PFSK-1 (cell line): ENCODE measurements at regions not wholly inside any gene's neighbourhood (a gene's known extent, or its start where the extent isn't known, plus 50 kb on each side); places are given as distances from the start of the nearest gene placed in this dataset.

Experiments
- FOXP2 ChIP-seq: optimal IDR thresholded peaks from 2 replicates; pipeline ENCODE3; 2011; ENCODE audit warnings: borderline replicate concordance, control low read depth, inconsistent platforms; ENCODE audit not compliant: insufficient read depth; ENCODE audit errors: extremely low read length, extremely low read depth
- POLR2AphosphoS5 ChIP-seq: IDR thresholded peaks from 2 replicates; pipeline ENCODE4 v1.6.1; 2012; ENCODE audit warnings: low read depth, mild to moderate bottlenecking, control low read depth, low read length, moderate library complexity
- SIN3A ChIP-seq: IDR thresholded peaks from 2 replicates; pipeline ENCODE4 v1.6.1; 2012; ENCODE audit warnings: mild to moderate bottlenecking, low read length, moderate library complexity, borderline replicate concordance; ENCODE audit not compliant: insufficient read depth
- TAF1 ChIP-seq: IDR thresholded peaks from 2 replicates; pipeline ENCODE4 v1.6.1; 2012; ENCODE audit warnings: low read length, control low read depth, borderline replicate concordance; ENCODE audit not compliant: insufficient read depth
- TF ChIP-seq, protein P1 (sequence below), 2 experiments: IDR thresholded peaks; 2 replicates each; pipeline versions ENCODE4 v1.6.1 to v1.8.0; 2011 to 2012; ENCODE audit warnings: low read depth in 2 of 2, low read length in 2 of 2, control low read depth in 1 of 2, inconsistent platforms in 1 of 2, mild to moderate bottlenecking in 1 of 2, moderate library complexity in 1 of 2; ENCODE audit not compliant: insufficient read depth in 1 of 2

DNA sequence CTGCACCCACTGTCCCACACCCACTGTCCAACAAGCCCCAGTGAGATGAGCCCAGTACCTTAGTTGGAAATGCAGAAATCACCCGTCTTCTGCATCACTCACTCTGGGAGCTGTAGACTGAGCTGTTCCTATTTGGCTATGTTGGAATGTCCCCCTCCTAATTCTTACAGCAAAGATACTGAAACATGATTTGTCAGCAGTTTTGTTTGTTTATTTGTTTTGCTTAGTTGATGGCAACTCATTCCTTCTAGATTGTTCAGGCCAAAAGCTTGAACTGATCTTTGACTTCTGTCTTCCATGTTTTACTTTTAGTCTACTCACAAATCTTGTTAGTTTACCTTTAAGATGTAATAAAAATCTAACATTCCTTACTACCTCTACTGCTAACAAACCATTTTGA is 233.6 kb upstream of the MIS18BP1 start:
- TF ChIP-seq TAF1 (no peak), POLR2AphosphoS5 (no peak), SIN3A (no peak), FOXP2 (no peak)
- TF ChIP-seq, protein P1, sequence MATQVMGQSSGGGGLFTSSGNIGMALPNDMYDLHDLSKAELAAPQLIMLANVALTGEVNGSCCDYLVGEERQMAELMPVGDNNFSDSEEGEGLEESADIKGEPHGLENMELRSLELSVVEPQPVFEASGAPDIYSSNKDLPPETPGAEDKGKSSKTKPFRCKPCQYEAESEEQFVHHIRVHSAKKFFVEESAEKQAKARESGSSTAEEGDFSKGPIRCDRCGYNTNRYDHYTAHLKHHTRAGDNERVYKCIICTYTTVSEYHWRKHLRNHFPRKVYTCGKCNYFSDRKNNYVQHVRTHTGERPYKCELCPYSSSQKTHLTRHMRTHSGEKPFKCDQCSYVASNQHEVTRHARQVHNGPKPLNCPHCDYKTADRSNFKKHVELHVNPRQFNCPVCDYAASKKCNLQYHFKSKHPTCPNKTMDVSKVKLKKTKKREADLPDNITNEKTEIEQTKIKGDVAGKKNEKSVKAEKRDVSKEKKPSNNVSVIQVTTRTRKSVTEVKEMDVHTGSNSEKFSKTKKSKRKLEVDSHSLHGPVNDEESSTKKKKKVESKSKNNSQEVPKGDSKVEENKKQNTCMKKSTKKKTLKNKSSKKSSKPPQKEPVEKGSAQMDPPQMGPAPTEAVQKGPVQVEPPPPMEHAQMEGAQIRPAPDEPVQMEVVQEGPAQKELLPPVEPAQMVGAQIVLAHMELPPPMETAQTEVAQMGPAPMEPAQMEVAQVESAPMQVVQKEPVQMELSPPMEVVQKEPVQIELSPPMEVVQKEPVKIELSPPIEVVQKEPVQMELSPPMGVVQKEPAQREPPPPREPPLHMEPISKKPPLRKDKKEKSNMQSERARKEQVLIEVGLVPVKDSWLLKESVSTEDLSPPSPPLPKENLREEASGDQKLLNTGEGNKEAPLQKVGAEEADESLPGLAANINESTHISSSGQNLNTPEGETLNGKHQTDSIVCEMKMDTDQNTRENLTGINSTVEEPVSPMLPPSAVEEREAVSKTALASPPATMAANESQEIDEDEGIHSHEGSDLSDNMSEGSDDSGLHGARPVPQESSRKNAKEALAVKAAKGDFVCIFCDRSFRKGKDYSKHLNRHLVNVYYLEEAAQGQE (IDR thresholded peaks at IDR 0.05; ENCODE audit: insufficient read depth in 1 of 2, low read depth in 2 of 2, low read length in 2 of 2) = no peak

DNA sequence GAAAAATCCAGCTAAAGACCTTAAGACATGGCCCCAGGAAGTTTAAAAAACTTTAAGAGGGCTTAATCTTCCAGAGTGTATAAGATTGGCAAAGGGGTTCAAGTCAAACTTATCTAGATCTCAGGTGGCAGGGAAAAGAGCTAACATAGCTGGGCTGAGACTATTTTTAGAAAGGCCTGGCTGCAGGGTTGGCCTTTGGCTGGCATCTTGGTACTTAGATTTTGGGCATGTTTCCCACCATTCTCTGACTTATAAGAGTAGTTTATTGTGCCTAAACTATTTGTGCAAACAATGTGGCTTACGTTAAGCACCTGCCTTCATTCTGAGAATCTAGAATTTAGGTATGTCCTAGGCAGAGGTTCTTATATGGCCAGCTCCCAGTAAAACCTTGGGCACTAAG is 214.0 kb upstream of the MIS18BP1 start:
- TF ChIP-seq FOXP2 (no peak), POLR2AphosphoS5 (no peak), SIN3A (no peak), TAF1 (no peak)
- TF ChIP-seq, protein P1 (IDR thresholded peaks at IDR 0.05; ENCODE audit: insufficient read depth in 1 of 2, low read depth in 2 of 2, low read length in 2 of 2) = no peak

DNA sequence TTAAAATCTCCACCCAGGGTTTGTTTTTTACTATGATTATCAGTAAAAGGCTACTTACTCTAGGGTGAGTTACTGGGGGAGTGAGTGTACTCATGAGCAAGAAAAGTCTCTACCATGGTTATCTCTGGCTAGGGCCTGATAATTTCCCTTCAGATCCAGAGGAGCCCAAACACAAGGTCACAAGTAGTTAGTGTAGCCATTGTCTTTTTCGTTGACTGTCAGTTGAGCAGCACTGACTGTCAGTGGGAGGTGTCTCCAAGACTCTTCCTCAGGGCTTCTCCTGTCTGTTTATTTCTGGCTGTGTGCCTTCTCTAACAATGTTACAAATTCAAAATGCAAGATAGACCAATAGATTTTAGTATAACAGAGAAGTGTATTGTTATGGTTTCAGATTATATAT is 181.2 kb upstream of the MIS18BP1 start:
- TF ChIP-seq, protein P1 (IDR thresholded peaks at IDR 0.05; ENCODE audit: insufficient read depth in 1 of 2, low read depth in 2 of 2, low read length in 2 of 2) = no peak
- no peak for TF ChIP-seq FOXP2
- TF ChIP-seq SIN3A = no peak
- TF ChIP-seq POLR2AphosphoS5 = no peak
- TF ChIP-seq TAF1 = no peak

DNA sequence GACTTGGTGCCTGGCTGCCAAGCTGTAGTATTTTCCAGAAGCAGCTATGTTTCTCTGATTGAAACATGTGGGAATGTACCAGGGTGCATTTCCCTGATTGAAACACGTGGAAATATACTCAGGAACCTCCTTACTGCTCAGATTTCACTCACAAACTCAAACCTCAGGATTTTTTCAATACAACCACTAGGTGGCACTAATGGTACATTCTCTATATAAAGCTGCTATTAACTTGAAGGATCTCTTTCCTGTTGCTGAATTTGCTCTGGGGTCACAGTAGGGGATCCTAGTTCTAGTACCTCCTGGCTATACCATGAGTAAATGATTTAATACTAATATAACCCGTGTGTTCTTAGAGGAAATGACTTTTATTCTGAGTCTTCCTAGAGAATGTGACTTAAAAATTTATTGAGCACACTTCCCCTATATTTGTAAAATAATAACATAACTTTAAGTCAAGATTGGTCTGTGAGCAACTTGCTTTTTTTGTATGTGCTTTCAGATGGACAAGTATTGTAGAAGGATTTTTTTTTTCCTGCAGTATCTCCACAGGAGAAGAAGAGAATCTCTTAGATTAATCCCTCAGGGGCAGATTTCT is 173.8 kb upstream of the MIS18BP1 start:
- no peak for TF ChIP-seq FOXP2
- TF ChIP-seq SIN3A = no peak

DNA sequence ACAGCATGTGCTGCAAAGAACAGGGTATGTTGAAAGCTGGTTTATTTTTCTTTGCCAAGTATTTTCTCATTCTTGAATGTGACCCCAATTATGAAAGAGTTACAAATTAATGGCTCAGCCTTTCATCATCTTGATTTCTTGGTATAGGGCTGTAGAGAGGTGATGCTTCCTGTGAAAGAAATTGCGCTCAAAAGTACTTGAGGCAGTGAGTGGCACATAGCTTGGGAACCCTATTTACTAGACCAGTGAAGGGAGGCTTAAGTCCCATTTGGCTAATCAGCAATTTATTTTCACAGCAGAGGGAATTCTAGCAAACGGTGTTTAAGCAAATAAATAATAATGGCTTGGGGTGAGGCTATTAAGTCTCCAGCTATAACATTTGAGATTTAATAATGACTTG is 153.9 kb upstream of the MIS18BP1 start:
- TF ChIP-seq, protein P1 (IDR thresholded peaks at IDR 0.05; ENCODE audit: insufficient read depth in 1 of 2, low read depth in 2 of 2, low read length in 2 of 2) = no peak
- TF ChIP-seq FOXP2 (no peak), TAF1 (no peak), SIN3A (no peak), POLR2AphosphoS5 (no peak)
